Activated naive CD4-positive, alpha-beta T cell treated with anti-CD3 and anti-CD28 coated beads for 36 hours (primary cell): ENCODE measurements at regions not wholly inside any gene's neighbourhood (a gene's known extent, or its start where the extent isn't known, plus 50 kb on each side); places are given as distances from the start of the nearest gene placed in this dataset.

Experiments used
- CTCF ChIA-PET: fragments of 350-600 bp; sonication (Branson Sonifier 250); formaldehyde crosslinking; loops from one replicate; lab custom pipeline; 2021; ENCODE audit warnings: antibody characterized with exemption; lab: Charles Lee
- DNase-seq: peaks from one replicate; pipeline ENCODE4 v3.0.0-alpha.2; 2020
- H3K27ac Mint-ChIP-seq: one replicate; pipeline ENCODE4 v1.8.0; 2021; ENCODE audit warnings: mild to moderate bottlenecking, mixed read lengths
- H3K27me3 Mint-ChIP-seq: one replicate; pipeline ENCODE4 v1.8.0; 2021; ENCODE audit warnings: low read depth, mixed read lengths
- H3K36me3 Mint-ChIP-seq: one replicate; pipeline ENCODE4 v1.8.0; 2021; ENCODE audit warnings: low read depth, mixed read lengths
- H3K4me1 Mint-ChIP-seq: one replicate; pipeline ENCODE4 v1.8.0; 2021; ENCODE audit warnings: low read depth, mixed read lengths
- H3K4me3 Mint-ChIP-seq: one replicate; pipeline ENCODE4 v1.8.0; 2021; ENCODE audit warnings: mild to moderate bottlenecking, moderate library complexity, mixed read lengths
- H3K9me3 Mint-ChIP-seq: one replicate; pipeline ENCODE4 v1.8.0; 2021; ENCODE audit warnings: mixed read lengths
- intact Hi-C: fragments of 100-400 bp; cut with micrococcal nuclease; formaldehyde crosslinking; loops from one replicate; pipeline ENCODE4 v1.15.1; 2023

DNA sequence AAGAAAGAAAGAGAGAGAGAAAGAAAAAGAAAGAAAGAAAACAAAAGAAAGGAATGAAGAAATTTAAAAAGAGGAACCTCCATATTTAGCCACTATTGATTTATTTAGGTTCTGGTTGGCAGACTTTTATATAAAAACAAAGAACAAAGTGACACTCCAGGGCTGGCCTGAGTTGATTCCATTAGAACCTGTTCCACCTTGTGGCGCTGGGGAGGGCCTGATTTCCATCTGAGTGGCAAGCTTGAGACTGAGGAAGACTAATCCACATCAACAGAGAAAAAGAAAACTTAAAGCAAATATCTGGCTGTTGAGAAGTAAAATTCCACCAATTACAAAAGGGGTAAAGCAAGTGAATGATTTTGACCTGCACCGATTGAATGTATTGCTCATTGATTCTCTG lies 345.3 kb downstream of the EN1 start:
- Mint-ChIP-seq H3K36me3 (no peaks in the 10 kb centered on the region), H3K27ac (no peak overlapping the region), H3K27me3 (peaks cover 11% of the 10 kb centered on the region), H3K4me1 (no peaks in the 10 kb centered on the region), H3K4me3 (no peak overlapping the region), H3K9me3 (no peaks in the 10 kb centered on the region)
- intact Hi-C loops, result no loop called here
- CTCF ChIA-PET, result no interaction called here
- DNase-seq, result no peak

DNA sequence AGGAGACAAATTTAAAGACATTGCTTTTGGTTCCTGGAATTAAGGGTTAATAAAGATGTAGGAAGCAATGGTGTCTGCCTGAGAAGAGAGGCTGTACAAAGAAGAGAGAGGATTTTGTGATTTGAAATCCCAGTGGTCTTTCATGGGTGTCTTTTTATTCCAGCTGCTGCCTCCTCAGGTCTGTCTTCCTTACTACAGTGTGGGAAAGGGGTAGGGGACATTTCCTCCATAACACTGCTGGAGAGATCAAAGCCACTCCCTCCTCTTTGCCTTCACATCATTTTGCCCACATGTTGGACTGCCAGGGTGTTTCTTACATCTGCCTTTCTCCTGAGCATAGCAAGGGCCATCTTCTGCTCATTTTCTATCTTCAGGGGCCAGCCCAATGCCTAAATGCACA lies 348.5 kb downstream of the EN1 start:
- Mint-ChIP-seq H3K27me3 (peaks cover 6% of the 10 kb centered on the region), H3K4me3 (no peak overlapping the region), H3K4me1 (no peaks in the 10 kb centered on the region), H3K27ac (no peak overlapping the region), H3K9me3 (no peaks in the 10 kb centered on the region), H3K36me3 (no peaks in the 10 kb centered on the region)
- DNase-seq, result no peak
- CTCF ChIA-PET, result no interaction called here
- intact Hi-C loops, result no loop called here

GRCh38 chr2:118496870-118497611 lies 350.4 kb downstream of the EN1 start:
- Mint-ChIP-seq H3K36me3 (no peaks in the 10 kb centered on the region), H3K27ac (no peak overlapping the region), H3K4me3 (no peak overlapping the region), H3K4me1 (no peaks in the 10 kb centered on the region), H3K9me3 (peaks cover 1% of the 10 kb centered on the region), H3K27me3 (peaks cover 10% of the 10 kb centered on the region)
- no peak for DNase-seq
- intact Hi-C loops, result no loop called here
- CTCF ChIA-PET, result no interaction called here

GRCh38 chr2:118496467-118496866 lies 351.0 kb downstream of the EN1 start:
- no peak overlapping the region for H3K4me3 Mint-ChIP-seq
- H3K27ac Mint-ChIP-seq, result no peak overlapping the region
- H3K9me3 Mint-ChIP-seq, result peaks cover 4% of the 10 kb centered on the region
- peaks cover 11% of the 10 kb centered on the region for H3K27me3 Mint-ChIP-seq
- CTCF ChIA-PET, result no interaction called here
- no peak for DNase-seq
- intact Hi-C loops, result no loop called here
- no peaks in the 10 kb centered on the region for H3K4me1 Mint-ChIP-seq
- H3K36me3 Mint-ChIP-seq, result no peaks in the 10 kb centered on the region

GRCh38 chr2:118495290-118495689 lies 352.2 kb downstream of the EN1 start:
- Mint-ChIP-seq H3K4me1 (no peaks in the 10 kb centered on the region), H3K27ac (no peak overlapping the region), H3K36me3 (no peaks in the 10 kb centered on the region), H3K9me3 (peaks cover 4% of the 10 kb centered on the region), H3K4me3 (no peak overlapping the region), H3K27me3 (peaks cover 15% of the 10 kb centered on the region)
- intact Hi-C loops, result no loop called here
- no peak for DNase-seq
- CTCF ChIA-PET, result no interaction called here

- H3K36me3 Mint-ChIP-seq, result no peaks in the 10 kb centered on the region
- intact Hi-C loops, result loop anchor here (5.0 kb wide), 1 partner anchor 446 kb away; no protein-coding TSS in a partner anchor
- peaks cover 19% of the 10 kb centered on the region for H3K27me3 Mint-ChIP-seq
- no peak for DNase-seq
- H3K4me1 Mint-ChIP-seq, result no peaks in the 10 kb centered on the region
- CTCF ChIA-PET, result interaction anchor here (0.7 kb wide), 1 partner anchor 362 kb away, joined by 3 read pairs; no protein-coding TSS in a partner anchor
- no peak overlapping the region for H3K27ac Mint-ChIP-seq
- no peak overlapping the region for H3K4me3 Mint-ChIP-seq
- H3K9me3 Mint-ChIP-seq, result peaks cover 4% of the 10 kb centered on the region
Measured at GRCh38 chr2:118493213-118493612, 354.2 kb downstream of the EN1 start.

DNA sequence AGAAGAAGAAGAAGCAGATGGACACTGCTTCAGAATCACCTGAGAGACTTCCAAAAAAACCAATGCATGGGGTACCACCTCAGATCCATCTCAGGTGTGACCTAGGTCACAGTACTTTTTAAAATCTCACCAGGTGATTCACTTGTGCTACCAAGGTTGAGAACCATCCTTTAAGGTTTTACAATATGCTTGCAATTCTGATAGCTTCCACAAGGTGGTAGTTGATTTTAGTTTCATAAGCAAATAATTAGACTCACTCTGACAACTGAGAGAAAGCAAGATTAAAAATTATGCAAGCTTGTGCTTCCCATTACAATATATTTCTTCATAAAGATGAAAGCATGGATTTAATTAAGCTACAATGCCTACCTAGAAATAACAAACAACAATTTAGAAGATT lies 355.1 kb downstream of the EN1 start:
- DNase-seq, result no peak
- Mint-ChIP-seq H3K27ac (no peak overlapping the region), H3K4me1 (no peaks in the 10 kb centered on the region), H3K36me3 (no peaks in the 10 kb centered on the region), H3K9me3 (peaks cover 4% of the 10 kb centered on the region), H3K4me3 (no peak overlapping the region), H3K27me3 (peaks cover 17% of the 10 kb centered on the region)
- intact Hi-C loops, result loop anchor here (1.0 to 5.0 kb wide), 2 partner anchors 363 to 445 kb away; no protein-coding TSS in a partner anchor
- CTCF ChIA-PET, result interaction anchor here (0.7 kb wide), 1 partner anchor 363 kb away, joined by 3 read pairs; no protein-coding TSS in a partner anchor

DNA sequence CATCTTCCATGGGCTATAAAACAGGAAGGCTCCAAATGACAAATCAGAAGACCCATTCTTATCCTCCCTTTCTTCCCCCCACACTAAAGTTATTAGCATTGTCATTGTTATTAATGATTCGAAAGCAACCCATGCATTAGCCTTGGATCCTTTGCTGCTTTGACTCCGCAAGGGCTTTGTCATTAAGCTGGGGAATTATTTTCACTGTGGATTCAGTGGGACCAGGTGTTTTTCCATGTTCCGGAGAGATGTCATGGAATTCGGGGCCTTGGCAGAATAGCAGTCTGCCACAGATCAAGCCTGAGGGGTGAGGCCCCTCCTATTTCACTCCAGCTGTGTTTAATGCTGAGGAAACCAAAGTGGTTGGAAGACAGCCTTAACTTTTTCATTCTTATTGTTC lies 357.1 kb downstream of the EN1 start:
- CTCF ChIA-PET, result no interaction called here
- no peak overlapping the region for H3K4me3 Mint-ChIP-seq
- H3K36me3 Mint-ChIP-seq, result no peaks in the 10 kb centered on the region
- peaks cover 13% of the 10 kb centered on the region for H3K27me3 Mint-ChIP-seq
- intact Hi-C loops, result loop anchor here (5.0 kb wide), 1 partner anchor 443 kb away; no protein-coding TSS in a partner anchor
- H3K27ac Mint-ChIP-seq, result no peak overlapping the region
- no peaks in the 10 kb centered on the region for H3K4me1 Mint-ChIP-seq
- peaks cover 4% of the 10 kb centered on the region for H3K9me3 Mint-ChIP-seq
- no peak for DNase-seq

- Mint-ChIP-seq H3K4me1 (no peaks in the 10 kb centered on the region), H3K9me3 (peaks cover 4% of the 10 kb centered on the region), H3K4me3 (no peak overlapping the region), H3K36me3 (no peaks in the 10 kb centered on the region), H3K27me3 (peaks cover 13% of the 10 kb centered on the region), H3K27ac (no peak overlapping the region)
- CTCF ChIA-PET, result no interaction called here
- DNase-seq, result no peak
- intact Hi-C loops, result loop anchor here (5.0 kb wide), 1 partner anchor 443 kb away; no protein-coding TSS in a partner anchor
Measured at GRCh38 chr2:118489712-118490299, 357.6 kb downstream of the EN1 start.

DNA sequence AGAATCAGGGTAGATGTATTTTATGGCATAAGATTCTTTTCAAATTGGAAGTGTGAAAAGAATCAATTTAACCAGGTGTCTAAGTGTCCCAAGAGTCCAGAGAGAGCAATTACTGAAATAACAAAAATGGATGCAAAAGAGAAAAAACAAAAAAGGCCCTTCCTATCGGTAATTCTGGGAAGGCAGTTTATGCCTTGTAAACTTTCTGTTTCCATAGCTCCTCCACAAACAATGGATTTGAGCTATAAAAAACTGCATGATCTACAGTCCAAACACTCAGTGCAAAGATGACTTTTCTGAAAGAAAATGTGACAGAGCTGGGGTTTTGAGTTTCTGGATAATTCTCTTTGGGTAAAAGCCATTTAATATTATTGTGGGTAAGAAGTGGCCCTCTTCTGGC lies 366.1 kb downstream of the EN1 start:
- Mint-ChIP-seq H3K27me3 (peaks cover 4% of the 10 kb centered on the region), H3K4me1 (no peaks in the 10 kb centered on the region), H3K4me3 (no peak overlapping the region), H3K36me3 (no peaks in the 10 kb centered on the region), H3K9me3 (no peaks in the 10 kb centered on the region), H3K27ac (no peak overlapping the region)
- no peak for DNase-seq
- intact Hi-C loops, result no loop called here
- CTCF ChIA-PET, result interaction anchor here (0.6 kb wide), 1 partner anchor 114 kb away, joined by 3 read pairs; no protein-coding TSS in a partner anchor

- no peak overlapping the region for H3K27ac Mint-ChIP-seq
- CTCF ChIA-PET, result no interaction called here
- H3K27me3 Mint-ChIP-seq, result peaks cover 4% of the 10 kb centered on the region
- H3K4me3 Mint-ChIP-seq, result no peak overlapping the region
- H3K4me1 Mint-ChIP-seq, result no peaks in the 10 kb centered on the region
- no peaks in the 10 kb centered on the region for H3K36me3 Mint-ChIP-seq
- no peaks in the 10 kb centered on the region for H3K9me3 Mint-ChIP-seq
- intact Hi-C loops, result no loop called here
- no peak for DNase-seq
Measured at GRCh38 chr2:118479020-118479419, 368.4 kb downstream of the EN1 start.

DNA sequence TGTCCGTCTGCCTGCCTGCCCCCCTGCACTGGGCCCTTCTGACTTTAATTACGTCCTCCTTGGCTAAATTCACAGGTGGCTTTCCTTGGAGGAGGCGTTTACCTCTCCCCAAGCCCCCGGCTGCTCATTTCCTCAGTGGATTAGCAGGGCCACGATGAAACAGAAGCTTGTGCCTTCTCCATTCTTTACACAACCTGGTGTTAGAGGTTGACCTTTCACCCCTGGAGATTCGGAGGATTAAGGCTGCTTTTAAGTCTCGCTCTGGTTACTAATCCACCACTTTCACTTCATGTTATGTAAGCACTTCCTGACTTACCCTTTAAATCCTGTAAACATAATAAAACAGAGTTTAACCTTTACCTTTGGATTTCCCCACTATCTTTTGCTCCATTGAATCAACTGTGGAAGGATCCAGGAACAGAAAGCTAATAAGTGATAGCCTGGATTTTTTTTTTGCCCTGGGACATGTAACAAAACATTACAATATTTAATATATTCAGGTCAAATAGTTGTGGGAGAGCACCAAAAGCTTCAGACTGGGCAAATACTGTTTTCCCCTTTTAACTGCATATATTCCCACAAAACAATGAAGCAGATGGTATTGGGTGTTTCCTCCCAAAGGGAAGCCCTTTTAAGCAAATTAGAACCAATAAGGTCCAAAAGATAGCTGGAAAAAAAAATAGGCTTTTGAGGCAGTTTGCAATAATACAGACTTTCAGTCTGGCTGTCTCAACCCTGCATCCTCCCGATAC lies 370.2 kb downstream of the EN1 start:
- H3K9me3 Mint-ChIP-seq, result no peaks in the 10 kb centered on the region
- no peak for DNase-seq
- CTCF ChIA-PET, result no interaction called here
- H3K27me3 Mint-ChIP-seq, result peaks cover 4% of the 10 kb centered on the region
- intact Hi-C loops, result no loop called here
- no peaks in the 10 kb centered on the region for H3K4me1 Mint-ChIP-seq
- H3K4me3 Mint-ChIP-seq, result no peak overlapping the region
- H3K36me3 Mint-ChIP-seq, result no peaks in the 10 kb centered on the region
- H3K27ac Mint-ChIP-seq, result no peak overlapping the region
